Stimulated activated memory B cell treated with anti-CD40 and anti-IgM and Interleukin-4, amounts not matched to agents 10 μg/mL and 1 μg/mL and 100 μg/mL, for 72 hours (primary cell): ENCODE measurements at regions not wholly inside any gene's neighbourhood (a gene's known extent, or its start where the extent isn't known, plus 50 kb on each side); places are given as distances from the start of the nearest gene placed in this dataset.
"Not testable (repeated sequence)": the region's sequence is repeated elsewhere in the genome, so short reads cannot be mapped to it uniquely, and the experiment has no call there.

ENCODE experiments used
- ATAC-seq: fragments of 150-1000 bp; cut with Tn5 transposase; 2 replicates; pipeline ENCODE4 v1.10.0; 2021
- H3K27ac Mint-ChIP-seq: one replicate; pipeline ENCODE4 v1.8.0; 2022; ENCODE audit warnings: mild to moderate bottlenecking, mixed read lengths
- H3K27me3 Mint-ChIP-seq: one replicate; pipeline ENCODE4 v1.8.0; 2022; ENCODE audit warnings: mixed read lengths
- H3K36me3 Mint-ChIP-seq: one replicate; pipeline ENCODE4 v1.8.0; 2022; ENCODE audit warnings: mixed read lengths
- H3K4me1 Mint-ChIP-seq: one replicate; pipeline ENCODE4 v1.8.0; 2022; ENCODE audit warnings: mixed read lengths
- H3K4me3 Mint-ChIP-seq: one replicate; pipeline ENCODE4 v1.8.0; 2022; ENCODE audit warnings: mild to moderate bottlenecking, moderate library complexity, mixed read lengths
- H3K9me3 Mint-ChIP-seq: one replicate; pipeline ENCODE4 v1.8.0; 2022; ENCODE audit warnings: mixed read lengths

DNA sequence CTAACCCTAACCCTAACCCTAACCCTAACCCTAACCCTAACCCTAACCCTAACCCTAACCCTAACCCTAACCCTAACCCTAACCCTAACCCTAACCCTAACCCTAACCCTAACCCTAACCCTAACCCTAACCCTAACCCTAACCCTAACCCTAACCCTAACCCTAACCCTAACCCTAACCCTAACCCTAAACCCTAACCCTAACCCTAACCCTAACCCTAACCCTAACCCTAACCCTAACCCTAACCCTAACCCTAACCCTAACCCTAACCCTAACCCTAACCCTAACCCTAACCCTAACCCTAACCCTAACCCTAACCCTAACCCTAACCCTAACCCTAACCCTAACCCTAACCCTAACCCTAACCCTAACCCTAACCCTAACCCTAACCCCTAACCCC, 80.6 kb upstream of the PLEKHG4B start:
- H3K4me1 Mint-ChIP-seq, H3K27ac Mint-ChIP-seq, H3K27me3 Mint-ChIP-seq: not testable (repeated sequence)

GRCh38 chr5:11898-12297, 80.1 kb upstream of the PLEKHG4B start:
- no peaks in the 10 kb centered on the region for H3K4me1 Mint-ChIP-seq
- H3K36me3 Mint-ChIP-seq, result no peaks in the 10 kb centered on the region
- no peak for ATAC-seq
- H3K4me3 Mint-ChIP-seq, result no peak overlapping the region
- no peaks in the 10 kb centered on the region for H3K9me3 Mint-ChIP-seq
- H3K27me3 Mint-ChIP-seq, result no peaks in the 10 kb centered on the region
- H3K27ac Mint-ChIP-seq, result no peak overlapping the region

More for the DNA sequence above, 80.6 kb upstream of the PLEKHG4B start:
- H3K9me3 Mint-ChIP-seq, H3K36me3 Mint-ChIP-seq, ATAC-seq, H3K4me3 Mint-ChIP-seq: not testable (repeated sequence)

- ATAC-seq, result no peak
Measured at GRCh38 chr5:13234-13633, 78.7 kb upstream of the PLEKHG4B start.

GRCh38 chr5:14676-15075, 77.3 kb upstream of the PLEKHG4B start:
- not testable (repeated sequence) for ATAC-seq, H3K36me3 Mint-ChIP-seq, H3K4me3 Mint-ChIP-seq, H3K9me3 Mint-ChIP-seq, H3K4me1 Mint-ChIP-seq, H3K27ac Mint-ChIP-seq
- H3K27me3 Mint-ChIP-seq, result peaks cover 11% of the 10 kb centered on the region

More at GRCh38 chr5:13234-13633, 78.7 kb upstream of the PLEKHG4B start:
- H3K27ac Mint-ChIP-seq, result no peak overlapping the region
- no peaks in the 10 kb centered on the region for H3K36me3 Mint-ChIP-seq
- H3K4me3 Mint-ChIP-seq, result no peak overlapping the region
- no peaks in the 10 kb centered on the region for H3K4me1 Mint-ChIP-seq
- no peaks in the 10 kb centered on the region for H3K27me3 Mint-ChIP-seq
- H3K9me3 Mint-ChIP-seq, result no peaks in the 10 kb centered on the region

- not testable (repeated sequence) for H3K4me1 Mint-ChIP-seq, ATAC-seq
- peaks cover 54% of the 10 kb centered on the region for H3K27me3 Mint-ChIP-seq
Measured at GRCh38 chr5:20276-20675, 71.7 kb upstream of the PLEKHG4B start.

GRCh38 chr5:21654-22233, 70.2 kb upstream of the PLEKHG4B start:
- Mint-ChIP-seq H3K27me3 (peaks cover 54% of the 10 kb centered on the region), H3K4me1 (no peaks in the 10 kb centered on the region), H3K36me3 (no peaks in the 10 kb centered on the region), H3K9me3 (peaks cover 6% of the 10 kb centered on the region), H3K4me3 (no peak overlapping the region), H3K27ac (no peak overlapping the region)
- no peak for ATAC-seq

More at GRCh38 chr5:20276-20675, 71.7 kb upstream of the PLEKHG4B start:
- H3K36me3 Mint-ChIP-seq, H3K27ac Mint-ChIP-seq, H3K9me3 Mint-ChIP-seq, H3K4me3 Mint-ChIP-seq: not testable (repeated sequence)

GRCh38 chr5:23907-24306, 68.1 kb upstream of the PLEKHG4B start:
- Mint-ChIP-seq H3K9me3 (peaks cover 16% of the 10 kb centered on the region), H3K27me3 (peaks cover 60% of the 10 kb centered on the region)
- not testable (repeated sequence) for H3K4me3 Mint-ChIP-seq, H3K4me1 Mint-ChIP-seq, H3K27ac Mint-ChIP-seq, H3K36me3 Mint-ChIP-seq, ATAC-seq

DNA sequence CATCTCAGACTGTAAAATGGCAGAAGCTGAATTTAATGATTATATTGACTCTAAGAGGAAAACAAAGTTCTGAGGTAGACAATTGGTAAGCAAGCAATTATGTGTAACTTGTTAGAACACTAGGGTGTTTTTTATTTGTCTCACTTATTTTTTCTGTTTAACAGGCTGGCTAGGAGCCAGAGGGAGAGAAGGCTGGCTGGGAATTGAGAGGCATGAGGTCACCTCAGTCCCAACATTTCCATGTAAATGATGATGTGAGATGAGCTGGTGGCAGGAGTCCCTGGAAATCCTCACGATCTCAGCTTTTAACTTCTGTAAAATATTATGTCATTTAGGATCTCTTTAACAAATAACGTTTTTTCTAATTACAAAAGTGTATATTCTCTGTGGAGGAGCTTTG, 66.9 kb upstream of the PLEKHG4B start:
- ATAC-seq, H3K36me3 Mint-ChIP-seq, H3K4me1 Mint-ChIP-seq, H3K27ac Mint-ChIP-seq, H3K4me3 Mint-ChIP-seq: not testable (repeated sequence)
- peaks cover 49% of the 10 kb centered on the region for H3K27me3 Mint-ChIP-seq
- H3K9me3 Mint-ChIP-seq, result peaks cover 21% of the 10 kb centered on the region

GRCh38 chr5:30131-30530, 61.8 kb upstream of the PLEKHG4B start:
- ATAC-seq, result no peak
- Mint-ChIP-seq H3K27me3 (peaks cover 19% of the 10 kb centered on the region), H3K27ac (no peak overlapping the region)

GRCh38 chr5:30556-30955, 61.4 kb upstream of the PLEKHG4B start:
- H3K36me3 Mint-ChIP-seq, result not testable (repeated sequence)
- H3K27me3 Mint-ChIP-seq, result peaks cover 19% of the 10 kb centered on the region

More at GRCh38 chr5:30131-30530, 61.8 kb upstream of the PLEKHG4B start:
- Mint-ChIP-seq H3K4me1 (no peaks in the 10 kb centered on the region), H3K4me3 (no peak overlapping the region), H3K36me3 (no peaks in the 10 kb centered on the region), H3K9me3 (peaks cover 16% of the 10 kb centered on the region)

GRCh38 chr5:32165-32564, 59.8 kb upstream of the PLEKHG4B start:
- no peak for ATAC-seq
- Mint-ChIP-seq H3K4me3 (no peak overlapping the region), H3K27me3 (peaks cover 19% of the 10 kb centered on the region), H3K36me3 (no peaks in the 10 kb centered on the region), H3K4me1 (no peaks in the 10 kb centered on the region), H3K27ac (no peak overlapping the region), H3K9me3 (peaks cover 13% of the 10 kb centered on the region)

More at GRCh38 chr5:30556-30955, 61.4 kb upstream of the PLEKHG4B start:
- not testable (repeated sequence) for ATAC-seq, H3K27ac Mint-ChIP-seq, H3K4me1 Mint-ChIP-seq, H3K4me3 Mint-ChIP-seq
- peaks cover 16% of the 10 kb centered on the region for H3K9me3 Mint-ChIP-seq

- H3K27ac Mint-ChIP-seq, ATAC-seq, H3K36me3 Mint-ChIP-seq, H3K4me3 Mint-ChIP-seq, H3K4me1 Mint-ChIP-seq, H3K9me3 Mint-ChIP-seq: not testable (repeated sequence)
- H3K27me3 Mint-ChIP-seq, result peaks cover 17% of the 10 kb centered on the region
Measured at GRCh38 chr5:35521-35920, 56.4 kb upstream of the PLEKHG4B start.

DNA sequence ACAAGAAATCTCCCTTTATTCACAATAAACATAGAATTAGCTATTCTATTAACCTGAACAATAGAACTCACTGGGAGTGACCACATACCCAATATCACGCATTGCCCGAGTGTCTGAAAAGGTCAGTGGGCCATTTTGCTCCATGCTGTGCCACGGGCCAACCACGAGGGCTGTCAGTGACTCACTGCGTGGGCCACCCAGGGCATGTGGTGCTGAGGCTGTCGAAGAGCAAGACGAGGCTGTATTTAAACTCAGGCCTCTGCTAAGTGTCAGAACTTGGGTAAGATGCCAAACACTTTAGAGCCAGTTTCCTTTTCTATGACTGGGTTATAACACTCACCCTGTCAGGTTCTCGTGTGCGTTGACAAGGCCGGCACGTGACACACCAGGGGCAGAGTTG, 54.8 kb upstream of the PLEKHG4B start:
- H3K27ac Mint-ChIP-seq, H3K9me3 Mint-ChIP-seq, H3K36me3 Mint-ChIP-seq, H3K4me1 Mint-ChIP-seq, ATAC-seq, H3K4me3 Mint-ChIP-seq: not testable (repeated sequence)
- H3K27me3 Mint-ChIP-seq, result peaks cover 11% of the 10 kb centered on the region

DNA sequence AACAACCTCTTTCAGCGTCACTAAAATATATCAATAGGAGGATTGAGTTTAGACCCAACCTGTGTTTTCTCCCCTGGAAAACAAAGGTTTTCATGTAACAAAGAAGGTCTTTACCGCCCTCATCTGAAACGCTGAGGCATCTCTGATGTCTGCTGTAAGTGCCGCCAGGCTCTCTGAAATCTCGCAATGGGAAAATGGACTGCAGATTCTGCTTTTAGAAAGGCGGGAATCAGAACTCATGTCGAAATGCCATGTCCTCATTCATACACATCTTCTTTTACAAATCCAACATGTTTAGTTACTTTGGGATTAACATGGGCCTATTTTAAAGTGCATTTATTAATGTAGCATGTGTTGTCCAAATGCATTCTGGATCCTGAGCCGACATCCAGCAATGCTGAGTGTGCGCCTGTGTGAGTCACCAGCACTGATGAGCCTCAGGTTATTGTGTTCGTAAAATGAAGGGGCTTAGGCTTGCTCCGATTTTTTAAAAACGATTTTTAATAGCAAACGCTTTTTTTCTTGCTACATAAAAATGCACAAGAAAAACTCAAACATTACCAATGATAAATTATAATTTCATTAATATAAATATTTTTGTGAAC, 51.9 kb upstream of the PLEKHG4B start:
- H3K36me3 Mint-ChIP-seq, result no peaks in the 10 kb centered on the region
- peaks cover 11% of the 10 kb centered on the region for H3K27me3 Mint-ChIP-seq
- no peak for ATAC-seq
- no peak overlapping the region for H3K4me3 Mint-ChIP-seq
- H3K27ac Mint-ChIP-seq, result no peak overlapping the region
- H3K9me3 Mint-ChIP-seq, result no peaks in the 10 kb centered on the region
- no peaks in the 10 kb centered on the region for H3K4me1 Mint-ChIP-seq
